Ishikawa (cell line): ENCODE measurements at regions not wholly inside any gene's neighbourhood (a gene's known extent, or its start where the extent isn't known, plus 50 kb on each side); places are given as distances from the start of the nearest gene placed in this dataset.

Source experiments
- CEBPB ChIP-seq: IDR thresholded peaks from 2 replicates; pipeline ENCODE4 v1.6.1; 2012
- CREB1 ChIP-seq: IDR thresholded peaks from 2 replicates; pipeline ENCODE4 v1.6.1; 2012; ENCODE audit warnings: low read depth
- EGR1 ChIP-seq: IDR thresholded peaks from 2 replicates; pipeline ENCODE4 v1.6.1; 2012
- EP300 ChIP-seq: IDR thresholded peaks from 2 replicates; pipeline ENCODE4 v1.6.1; 2012; ENCODE audit warnings: borderline replicate concordance
- FOXM1 ChIP-seq: IDR thresholded peaks from 2 replicates; pipeline ENCODE4 v1.6.1; 2012; ENCODE audit warnings: low read depth, borderline replicate concordance
- NFIC ChIP-seq: IDR thresholded peaks from 2 replicates; pipeline ENCODE4 v1.6.1; 2012
- RAD21 ChIP-seq: IDR thresholded peaks from 2 replicates; pipeline ENCODE4 v1.6.1; 2012; ENCODE audit warnings: low read depth
- TAF1 ChIP-seq: IDR thresholded peaks from 2 replicates; pipeline ENCODE4 v1.6.1; 2012; ENCODE audit warnings: low read depth, mild to moderate bottlenecking
- TCF12 ChIP-seq: IDR thresholded peaks from 2 replicates; pipeline ENCODE4 v1.6.1; 2012; ENCODE audit warnings: low read depth
- TEAD4 ChIP-seq: IDR thresholded peaks from 2 replicates; pipeline ENCODE4 v1.6.1; 2012
- YY1 ChIP-seq: IDR thresholded peaks from 2 replicates; pipeline ENCODE4 v1.6.1; 2012; ENCODE audit warnings: low read depth
- ZBTB7A ChIP-seq: IDR thresholded peaks from 2 replicates; pipeline ENCODE4 v1.6.1; 2012; ENCODE audit warnings: low read depth
- TF ChIP-seq, protein P1 (sequence below): IDR thresholded peaks from 2 replicates; pipeline ENCODE4 v1.6.1; 2012; ENCODE audit warnings: low read depth, mild to moderate bottlenecking
- TF ChIP-seq, protein P2 (sequence below): IDR thresholded peaks from 2 replicates; pipeline ENCODE4 v1.6.1; 2012
- TF ChIP-seq, protein P3 (sequence below): IDR thresholded peaks from 2 replicates; pipeline ENCODE4 v1.6.1; 2012

DNA sequence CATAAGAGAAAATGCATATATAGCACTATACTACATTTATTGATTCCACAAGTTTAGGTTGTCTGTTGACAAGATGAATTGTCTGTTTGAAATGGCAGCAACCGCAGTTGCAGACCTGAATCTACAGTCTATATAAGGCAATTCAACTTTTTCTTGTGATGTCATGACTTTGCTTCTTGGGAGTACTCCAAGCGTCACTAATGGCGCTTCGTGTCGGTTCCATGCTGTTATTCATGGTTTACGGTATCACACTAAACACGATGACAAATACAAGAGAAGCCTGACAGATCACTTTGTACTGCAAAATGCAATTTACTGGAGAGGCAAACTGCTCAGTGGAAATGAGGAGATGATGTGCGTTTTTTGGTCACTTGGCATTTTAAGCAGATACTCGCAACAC, 280.3 kb upstream of the TCF21 start:
- TF ChIP-seq, protein P1, sequence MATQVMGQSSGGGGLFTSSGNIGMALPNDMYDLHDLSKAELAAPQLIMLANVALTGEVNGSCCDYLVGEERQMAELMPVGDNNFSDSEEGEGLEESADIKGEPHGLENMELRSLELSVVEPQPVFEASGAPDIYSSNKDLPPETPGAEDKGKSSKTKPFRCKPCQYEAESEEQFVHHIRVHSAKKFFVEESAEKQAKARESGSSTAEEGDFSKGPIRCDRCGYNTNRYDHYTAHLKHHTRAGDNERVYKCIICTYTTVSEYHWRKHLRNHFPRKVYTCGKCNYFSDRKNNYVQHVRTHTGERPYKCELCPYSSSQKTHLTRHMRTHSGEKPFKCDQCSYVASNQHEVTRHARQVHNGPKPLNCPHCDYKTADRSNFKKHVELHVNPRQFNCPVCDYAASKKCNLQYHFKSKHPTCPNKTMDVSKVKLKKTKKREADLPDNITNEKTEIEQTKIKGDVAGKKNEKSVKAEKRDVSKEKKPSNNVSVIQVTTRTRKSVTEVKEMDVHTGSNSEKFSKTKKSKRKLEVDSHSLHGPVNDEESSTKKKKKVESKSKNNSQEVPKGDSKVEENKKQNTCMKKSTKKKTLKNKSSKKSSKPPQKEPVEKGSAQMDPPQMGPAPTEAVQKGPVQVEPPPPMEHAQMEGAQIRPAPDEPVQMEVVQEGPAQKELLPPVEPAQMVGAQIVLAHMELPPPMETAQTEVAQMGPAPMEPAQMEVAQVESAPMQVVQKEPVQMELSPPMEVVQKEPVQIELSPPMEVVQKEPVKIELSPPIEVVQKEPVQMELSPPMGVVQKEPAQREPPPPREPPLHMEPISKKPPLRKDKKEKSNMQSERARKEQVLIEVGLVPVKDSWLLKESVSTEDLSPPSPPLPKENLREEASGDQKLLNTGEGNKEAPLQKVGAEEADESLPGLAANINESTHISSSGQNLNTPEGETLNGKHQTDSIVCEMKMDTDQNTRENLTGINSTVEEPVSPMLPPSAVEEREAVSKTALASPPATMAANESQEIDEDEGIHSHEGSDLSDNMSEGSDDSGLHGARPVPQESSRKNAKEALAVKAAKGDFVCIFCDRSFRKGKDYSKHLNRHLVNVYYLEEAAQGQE = no peak
- no peak for TF ChIP-seq YY1
- no peak for TF ChIP-seq RAD21
- no peak for TF ChIP-seq EGR1
- TF ChIP-seq TCF12 = no peak
- TF ChIP-seq, protein P2, sequence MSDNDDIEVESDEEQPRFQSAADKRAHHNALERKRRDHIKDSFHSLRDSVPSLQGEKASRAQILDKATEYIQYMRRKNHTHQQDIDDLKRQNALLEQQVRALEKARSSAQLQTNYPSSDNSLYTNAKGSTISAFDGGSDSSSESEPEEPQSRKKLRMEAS = no peak
- no peak for TF ChIP-seq ZBTB7A
- TF ChIP-seq CEBPB = no peak
- no peak for TF ChIP-seq EP300
- TF ChIP-seq NFIC = no peak

DNA sequence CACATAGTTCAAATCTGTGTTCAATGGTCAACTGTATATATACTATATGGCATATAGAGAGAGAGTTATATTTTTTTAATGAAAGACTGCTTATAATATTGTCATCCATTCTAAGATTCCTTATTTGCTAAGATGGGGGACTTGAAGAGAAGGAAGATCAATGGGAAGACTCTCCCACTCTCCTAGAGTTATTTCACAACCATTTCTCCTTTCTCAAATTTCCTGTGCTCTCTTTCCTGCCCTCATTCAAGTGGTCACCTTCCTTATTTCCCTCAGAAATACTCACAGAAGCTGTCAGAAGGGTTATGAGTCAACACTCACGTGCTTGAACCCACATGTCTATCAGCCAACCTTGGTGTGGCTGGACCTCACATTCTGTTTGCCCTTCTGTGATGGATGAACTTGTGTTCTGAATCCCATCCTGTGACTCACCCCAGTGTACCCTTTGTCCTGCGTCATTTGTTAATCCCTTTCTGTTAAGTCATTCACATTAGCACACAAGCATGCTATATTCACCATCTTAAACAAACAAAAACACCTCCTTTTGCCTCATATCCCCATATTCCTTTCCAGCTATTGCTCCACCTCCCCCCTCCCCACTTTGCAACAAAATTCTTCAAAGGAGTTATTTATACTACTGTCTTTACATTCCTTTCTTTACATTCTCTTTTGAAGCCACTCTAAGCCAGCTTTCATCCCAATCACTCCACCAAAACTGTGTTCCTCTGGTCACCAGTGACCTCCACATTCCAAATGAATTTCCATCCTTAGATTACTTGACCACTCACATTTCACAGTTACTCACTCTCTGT, 279.3 kb upstream of the TCF21 start:
- TF ChIP-seq FOXM1 (no peak), NFIC (peak; percentile 29; the same call in 1 of the 2 replicates), TEAD4 (no peak), ZBTB7A (no peak), TCF12 (peak; percentile 20; the same call in 1 of the 2 replicates), EP300 (peak; percentile 66; the same call in 1 of the 2 replicates), CREB1 (peak; percentile 32; the same call in 1 of the 2 replicates)
- TF ChIP-seq, protein P2 = peak; percentile 42; the same call in 1 of the 2 replicates
- TF ChIP-seq, protein P3, sequence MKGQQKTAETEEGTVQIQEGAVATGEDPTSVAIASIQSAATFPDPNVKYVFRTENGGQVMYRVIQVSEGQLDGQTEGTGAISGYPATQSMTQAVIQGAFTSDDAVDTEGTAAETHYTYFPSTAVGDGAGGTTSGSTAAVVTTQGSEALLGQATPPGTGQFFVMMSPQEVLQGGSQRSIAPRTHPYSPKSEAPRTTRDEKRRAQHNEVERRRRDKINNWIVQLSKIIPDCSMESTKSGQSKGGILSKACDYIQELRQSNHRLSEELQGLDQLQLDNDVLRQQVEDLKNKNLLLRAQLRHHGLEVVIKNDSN = 0 out of 2 replicates have a peak, but pooled peaks have one; percentile 21

DNA sequence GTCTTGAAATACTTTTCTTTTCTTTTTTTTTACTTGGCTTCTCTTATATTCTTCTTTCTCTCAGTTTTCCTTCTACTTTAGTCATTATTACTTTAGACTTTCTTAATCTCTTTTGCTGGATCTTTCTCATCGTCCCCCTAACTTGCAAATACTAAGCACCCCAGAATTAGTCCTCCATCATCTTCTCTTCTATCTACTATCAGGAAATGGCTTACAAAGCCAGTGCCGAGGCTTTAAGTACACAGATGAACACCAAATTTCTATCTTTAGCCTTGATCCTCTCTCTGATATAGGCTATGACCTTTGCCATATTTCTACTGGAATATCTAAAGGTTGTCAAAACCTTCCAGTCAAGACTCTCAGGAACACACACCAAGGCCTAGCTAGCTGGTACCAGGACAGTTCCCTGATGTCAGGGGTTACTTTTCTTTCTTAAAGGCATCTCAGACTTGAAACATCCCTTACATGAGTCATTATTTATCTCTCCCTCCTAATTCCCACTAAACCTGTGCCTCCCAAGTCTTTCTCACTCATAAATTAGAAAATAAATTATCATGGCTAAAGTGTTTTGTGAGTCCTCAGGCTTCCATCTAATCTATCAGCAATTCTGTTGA, 278.6 kb upstream of the TCF21 start:
- TF ChIP-seq NFIC = no peak
- TF ChIP-seq RAD21 = no peak
- TF ChIP-seq EP300 = no peak

DNA sequence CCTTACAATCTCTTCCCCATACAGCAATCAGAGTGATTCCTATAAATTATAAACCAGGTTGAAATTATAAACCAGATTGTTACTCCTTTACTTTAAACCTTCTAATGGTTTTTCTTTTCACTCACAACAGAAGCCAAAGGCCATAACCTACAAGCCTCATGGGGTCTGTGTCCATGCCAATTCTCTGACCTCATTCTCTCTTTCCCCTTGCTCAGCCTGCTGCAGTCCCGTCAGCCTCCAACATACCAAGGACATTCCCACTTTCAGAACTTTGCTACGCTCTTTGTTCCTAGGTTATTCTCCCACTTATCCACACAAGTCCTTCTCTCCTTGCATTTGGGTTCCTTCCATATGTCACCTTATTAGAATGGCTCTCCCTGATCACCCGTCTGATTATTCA, 277.9 kb upstream of the TCF21 start:
- TF ChIP-seq FOXM1 (no peak), NFIC (no peak), TEAD4 (no peak), TCF12 (no peak), YY1 (no peak), CEBPB (no peak), EP300 (no peak), TAF1 (no peak), CREB1 (no peak), EGR1 (no peak), ZBTB7A (no peak)
- TF ChIP-seq, protein P3 = no peak
- TF ChIP-seq, protein P1 = no peak
- TF ChIP-seq, protein P2 = no peak

DNA sequence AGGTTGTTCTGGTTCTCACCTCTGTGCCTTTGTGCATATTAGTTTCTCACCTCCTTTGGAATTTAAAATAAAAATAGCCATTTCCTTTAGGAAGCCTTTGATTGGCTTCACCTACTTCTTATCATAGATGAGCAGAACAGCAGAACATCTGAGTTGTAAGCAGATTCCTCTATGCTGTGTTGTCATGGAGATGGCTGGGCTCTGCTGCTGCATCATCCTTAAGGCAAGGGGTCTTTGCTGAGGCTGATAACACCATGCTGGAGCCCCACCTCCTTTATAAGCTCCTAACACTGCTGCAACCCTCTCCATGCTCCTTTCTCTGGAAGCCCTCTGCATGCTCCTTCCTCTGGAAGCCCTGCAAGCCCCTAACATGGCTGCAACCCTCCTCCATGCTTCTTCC, 276.5 kb upstream of the TCF21 start:
- no peak for TF ChIP-seq ZBTB7A
- TF ChIP-seq RAD21 = no peak

DNA sequence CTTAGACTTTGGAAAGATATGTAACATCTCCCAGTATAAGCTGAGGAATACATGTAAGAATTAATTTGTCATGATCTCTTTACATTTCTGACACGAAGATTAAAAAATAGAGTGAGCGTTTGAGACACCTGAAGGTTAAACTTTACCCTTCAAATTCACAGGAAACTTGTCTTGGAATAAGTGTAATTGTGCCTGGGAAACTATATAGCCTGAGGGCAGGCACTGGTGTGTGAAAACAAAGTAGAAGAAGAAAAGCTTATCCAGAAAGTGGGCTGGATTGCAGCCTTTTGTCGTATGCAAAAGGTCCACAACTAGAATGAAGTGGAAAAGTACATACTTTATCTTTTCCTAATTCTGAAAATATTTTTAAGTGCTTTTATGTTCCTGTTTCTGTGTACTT, 275.7 kb upstream of the TCF21 start:
- TF ChIP-seq, protein P2 = no peak
- TF ChIP-seq YY1 (no peak), CEBPB (no peak), CREB1 (no peak), ZBTB7A (no peak), TEAD4 (no peak), NFIC (no peak), FOXM1 (no peak), TAF1 (no peak), EP300 (no peak), EGR1 (no peak), RAD21 (no peak), TCF12 (no peak)
- TF ChIP-seq, protein P3 = no peak
- TF ChIP-seq, protein P1 = no peak
